ENCODE measurements at regions not wholly inside any gene's neighbourhood (a gene's known extent, or its start where the extent isn't known, plus 50 kb on each side); places are given as distances from the start of the nearest gene placed in this dataset.

DNA sequence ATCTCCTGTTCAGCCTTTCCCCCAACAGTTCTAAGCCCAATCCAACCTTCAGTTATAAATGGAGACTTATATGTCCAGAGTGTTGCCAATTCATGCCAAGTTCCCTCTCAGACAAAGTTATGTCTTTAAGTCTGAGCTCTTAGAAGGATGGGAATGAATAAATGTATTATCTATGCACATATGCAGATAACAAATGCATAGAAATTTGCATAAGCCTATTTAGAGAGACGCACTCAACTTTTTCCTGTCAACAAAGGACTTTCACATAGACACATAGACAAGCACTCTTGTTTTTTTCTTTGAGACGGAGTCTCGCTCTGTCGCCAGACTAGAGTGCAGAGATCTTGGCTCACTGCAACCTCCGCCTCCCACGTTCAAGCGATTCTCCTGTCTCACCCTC lies 95.1 kb downstream of the SOX9 start:
- no peak for TF ChIP-seq POLR2AphosphoS5 (IDR thresholded peaks at IDR 0.05; ENCODE audit: insufficient read depth in 1 of 2, low read depth in 1 of 2)
- TF ChIP-seq, protein P1, sequence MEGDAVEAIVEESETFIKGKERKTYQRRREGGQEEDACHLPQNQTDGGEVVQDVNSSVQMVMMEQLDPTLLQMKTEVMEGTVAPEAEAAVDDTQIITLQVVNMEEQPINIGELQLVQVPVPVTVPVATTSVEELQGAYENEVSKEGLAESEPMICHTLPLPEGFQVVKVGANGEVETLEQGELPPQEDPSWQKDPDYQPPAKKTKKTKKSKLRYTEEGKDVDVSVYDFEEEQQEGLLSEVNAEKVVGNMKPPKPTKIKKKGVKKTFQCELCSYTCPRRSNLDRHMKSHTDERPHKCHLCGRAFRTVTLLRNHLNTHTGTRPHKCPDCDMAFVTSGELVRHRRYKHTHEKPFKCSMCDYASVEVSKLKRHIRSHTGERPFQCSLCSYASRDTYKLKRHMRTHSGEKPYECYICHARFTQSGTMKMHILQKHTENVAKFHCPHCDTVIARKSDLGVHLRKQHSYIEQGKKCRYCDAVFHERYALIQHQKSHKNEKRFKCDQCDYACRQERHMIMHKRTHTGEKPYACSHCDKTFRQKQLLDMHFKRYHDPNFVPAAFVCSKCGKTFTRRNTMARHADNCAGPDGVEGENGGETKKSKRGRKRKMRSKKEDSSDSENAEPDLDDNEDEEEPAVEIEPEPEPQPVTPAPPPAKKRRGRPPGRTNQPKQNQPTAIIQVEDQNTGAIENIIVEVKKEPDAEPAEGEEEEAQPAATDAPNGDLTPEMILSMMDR (IDR thresholded peaks at IDR 0.05), result no peak
- no peak for TF ChIP-seq POLR2A (IDR thresholded peaks at IDR 0.05)

Data from vagina (tissue), 2 donors.